PC-9 (cell line): ENCODE measurements at regions not wholly inside any gene's neighbourhood (a gene's known extent, or its start where the extent isn't known, plus 50 kb on each side); places are given as distances from the start of the nearest gene placed in this dataset.

Experiments
- BruUV-seq: library from RNA; stranded (reverse); fragments of 400-500 nt; replicated peaks from 2 replicates; lab custom pipeline; 2021; lab: Mats Ljungman, UMichigan
- CTCF ChIA-PET: fragments of 300-600 bp; sonication (Branson Sonifier 250); formaldehyde crosslinking; loops from one replicate; lab custom pipeline; 2022; ENCODE audit warnings: antibody characterized with exemption; lab: Charles Lee
- POLR2A ChIA-PET: fragments of 300-600 bp; sonication (Branson Sonifier 250); formaldehyde crosslinking; loops from one replicate; lab custom pipeline; 2022; ENCODE audit warnings: antibody characterized with exemption; ENCODE audit not compliant: unreplicated experiment; lab: Charles Lee
- DNase-seq, 2 experiments: peaks; one replicate each; pipeline versions ENCODE4 v3.0.0 to v3.0.0-alpha.2; 2015 to 2022; ENCODE audit warnings: mixed read lengths in 1 of 2
- H2AFZ ChIP-seq: fragments of 200-600 bp; sonication (generic); 2 replicates; pipeline ENCODE4 v1.8.1; 2017; ENCODE audit warnings: antibody characterized with exemption
- H3F3A ChIP-seq: fragments of 200-600 bp; sonication (generic); 2 replicates; pipeline ENCODE4 v1.8.1; 2017; ENCODE audit warnings: antibody characterized with exemption, mild to moderate bottlenecking, low read depth; ENCODE audit not compliant: insufficient read depth
- H3K27ac ChIP-seq: fragments of 200-600 bp; sonication (generic); 2 replicates; pipeline ENCODE4 v1.6.1; 2016; ENCODE audit warnings: mixed run types
- H3K27me3 ChIP-seq: fragments of 200-600 bp; sonication (generic); 2 replicates; pipeline ENCODE4 v1.6.1; 2016; ENCODE audit warnings: low read depth, mixed run types; ENCODE audit not compliant: insufficient read depth
- H3K36me3 ChIP-seq: fragments of 200-600 bp; sonication (generic); 2 replicates; pipeline ENCODE4 v1.6.1; 2016; ENCODE audit warnings: low read depth, mixed run types
- H3K4me1 ChIP-seq: fragments of 200-600 bp; sonication (generic); replicated peaks from 2 replicates; pipeline ENCODE4 v1.6.1; 2016; ENCODE audit warnings: mixed run types; ENCODE audit not compliant: insufficient read depth
- H3K4me2 ChIP-seq: fragments of 200-600 bp; sonication (generic); 2 replicates; pipeline ENCODE4 v1.6.1; 2017; ENCODE audit warnings: mixed run types
- H3K4me3 ChIP-seq: fragments of 200-600 bp; sonication (generic); 2 replicates; pipeline ENCODE4 v1.6.1; 2016; ENCODE audit warnings: mixed run types
- H3K79me2 ChIP-seq: fragments of 200-600 bp; sonication (generic); 2 replicates; pipeline ENCODE4 v1.6.1; 2017; ENCODE audit warnings: low read depth, mixed run types
- H3K9me2 ChIP-seq: fragments of 200-600 bp; sonication (generic); 2 replicates; pipeline ENCODE4 v1.8.1; 2017; ENCODE audit warnings: mild to moderate bottlenecking; ENCODE audit not compliant: insufficient read depth
- H3K9me3 ChIP-seq: fragments of 200-600 bp; sonication (generic); 2 replicates; pipeline ENCODE4 v1.8.1; 2016; ENCODE audit warnings: low read depth; ENCODE audit not compliant: insufficient read depth
- H4K20me1 ChIP-seq: fragments of 200-600 bp; sonication (generic); 2 replicates; pipeline ENCODE4 v1.8.1; 2017; ENCODE audit not compliant: insufficient read depth
- EZH2 ChIP-seq: fragments of 200-600 bp; sonication (generic); IDR thresholded peaks from 2 replicates; pipeline ENCODE4 v1.8.0; 2017; ENCODE audit warnings: antibody characterized with exemption, low read depth
- intact Hi-C: fragments of 100-400 bp; cut with micrococcal nuclease; formaldehyde crosslinking; loops from one replicate; pipeline ENCODE4 v1.10.0; 2022; ENCODE audit not compliant: unreplicated experiment
- TF ChIP-seq, protein P1 (sequence below): fragments of 200-600 bp; sonication (generic); conservative IDR thresholded peaks from 2 replicates; pipeline ENCODE4 v1.6.1; 2017; ENCODE audit warnings: mixed run types, antibody characterized with exemption, mild to moderate bottlenecking, moderate library complexity

DNA sequence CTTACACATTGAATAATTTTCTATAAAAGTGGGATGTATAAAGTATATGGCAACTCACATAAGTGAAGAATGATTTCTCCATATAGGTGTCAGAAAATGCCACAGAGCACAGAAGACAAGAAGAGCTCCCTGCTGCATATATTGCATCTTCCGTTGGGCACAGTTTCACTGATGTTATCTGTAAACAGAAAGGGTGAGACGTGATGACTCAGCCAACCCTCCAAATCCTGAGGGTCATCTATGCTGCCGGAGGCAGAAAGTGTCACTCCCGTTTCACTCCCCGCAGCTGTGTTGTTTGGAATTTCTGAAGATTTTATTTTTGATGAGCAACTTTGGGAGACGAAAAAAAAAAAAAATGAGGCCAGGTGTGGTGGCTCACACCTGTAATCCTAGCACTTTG, 644.1 kb downstream of the C6orf118 start:
- no peak overlapping the region for H3K4me2 ChIP-seq
- no TSS peak for BruUV-seq
- no peaks in the 10 kb centered on the region for H3K27me3 ChIP-seq
- TF ChIP-seq, protein P1, sequence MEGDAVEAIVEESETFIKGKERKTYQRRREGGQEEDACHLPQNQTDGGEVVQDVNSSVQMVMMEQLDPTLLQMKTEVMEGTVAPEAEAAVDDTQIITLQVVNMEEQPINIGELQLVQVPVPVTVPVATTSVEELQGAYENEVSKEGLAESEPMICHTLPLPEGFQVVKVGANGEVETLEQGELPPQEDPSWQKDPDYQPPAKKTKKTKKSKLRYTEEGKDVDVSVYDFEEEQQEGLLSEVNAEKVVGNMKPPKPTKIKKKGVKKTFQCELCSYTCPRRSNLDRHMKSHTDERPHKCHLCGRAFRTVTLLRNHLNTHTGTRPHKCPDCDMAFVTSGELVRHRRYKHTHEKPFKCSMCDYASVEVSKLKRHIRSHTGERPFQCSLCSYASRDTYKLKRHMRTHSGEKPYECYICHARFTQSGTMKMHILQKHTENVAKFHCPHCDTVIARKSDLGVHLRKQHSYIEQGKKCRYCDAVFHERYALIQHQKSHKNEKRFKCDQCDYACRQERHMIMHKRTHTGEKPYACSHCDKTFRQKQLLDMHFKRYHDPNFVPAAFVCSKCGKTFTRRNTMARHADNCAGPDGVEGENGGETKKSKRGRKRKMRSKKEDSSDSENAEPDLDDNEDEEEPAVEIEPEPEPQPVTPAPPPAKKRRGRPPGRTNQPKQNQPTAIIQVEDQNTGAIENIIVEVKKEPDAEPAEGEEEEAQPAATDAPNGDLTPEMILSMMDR: no peak
- no peak for TF ChIP-seq EZH2
- H3K36me3 ChIP-seq: no peaks in the 10 kb centered on the region
- CTCF ChIA-PET: no interaction called here
- DNase-seq: no peak
- H3K9me3 ChIP-seq: no peaks in the 10 kb centered on the region
- H2AFZ ChIP-seq: no peak overlapping the region
- no peaks in the 10 kb centered on the region for H3F3A ChIP-seq
- no peak overlapping the region for H3K4me3 ChIP-seq
- POLR2A ChIA-PET: no interaction called here
- H3K9me2 ChIP-seq: no peaks in the 10 kb centered on the region; the same call in 1 of the 2 replicates
- intact Hi-C loops: no loop called here
- no peaks in the 10 kb centered on the region for H3K79me2 ChIP-seq
- H4K20me1 ChIP-seq: no peaks in the 10 kb centered on the region
- no peak overlapping the region for H3K27ac ChIP-seq
- H3K4me1 ChIP-seq: no peaks in the 10 kb centered on the region

DNA sequence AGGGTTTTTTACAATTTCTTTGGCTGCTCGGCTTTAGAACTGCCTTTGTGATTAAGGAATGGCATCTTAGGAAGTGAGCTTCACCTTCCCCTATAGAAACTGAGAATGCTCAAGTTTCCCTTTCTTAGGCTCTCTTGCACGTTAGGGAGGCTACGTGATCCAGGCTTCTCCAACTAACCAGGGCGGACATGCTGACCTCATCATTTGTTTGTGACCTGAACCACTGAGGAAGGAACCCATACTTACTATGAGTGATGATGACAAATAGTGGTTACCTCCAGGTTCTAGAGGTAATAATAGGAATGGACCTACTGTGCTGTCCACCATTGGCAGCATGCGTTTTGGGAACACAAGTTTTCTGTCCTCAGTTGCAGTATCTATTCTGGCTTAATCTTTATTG, 645.8 kb downstream of the C6orf118 start:
- H3F3A ChIP-seq: no peaks in the 10 kb centered on the region
- TF ChIP-seq EZH2: no peak
- TF ChIP-seq, protein P1: no peak
- H3K27me3 ChIP-seq: no peaks in the 10 kb centered on the region
- CTCF ChIA-PET: no interaction called here
- H2AFZ ChIP-seq: no peak overlapping the region
- no peaks in the 10 kb centered on the region for H3K9me3 ChIP-seq
- no peak for DNase-seq
- H3K9me2 ChIP-seq: no peaks in the 10 kb centered on the region; the same call in 1 of the 2 replicates
- H3K27ac ChIP-seq: no peak overlapping the region
- H3K79me2 ChIP-seq: no peaks in the 10 kb centered on the region
- H3K36me3 ChIP-seq: no peaks in the 10 kb centered on the region
- no peak overlapping the region for H3K4me3 ChIP-seq
- intact Hi-C loops: no loop called here
- no TSS peak for BruUV-seq
- no peak overlapping the region for H3K4me2 ChIP-seq
- POLR2A ChIA-PET: no interaction called here
- no peaks in the 10 kb centered on the region for H3K4me1 ChIP-seq
- H4K20me1 ChIP-seq: no peaks in the 10 kb centered on the region

DNA sequence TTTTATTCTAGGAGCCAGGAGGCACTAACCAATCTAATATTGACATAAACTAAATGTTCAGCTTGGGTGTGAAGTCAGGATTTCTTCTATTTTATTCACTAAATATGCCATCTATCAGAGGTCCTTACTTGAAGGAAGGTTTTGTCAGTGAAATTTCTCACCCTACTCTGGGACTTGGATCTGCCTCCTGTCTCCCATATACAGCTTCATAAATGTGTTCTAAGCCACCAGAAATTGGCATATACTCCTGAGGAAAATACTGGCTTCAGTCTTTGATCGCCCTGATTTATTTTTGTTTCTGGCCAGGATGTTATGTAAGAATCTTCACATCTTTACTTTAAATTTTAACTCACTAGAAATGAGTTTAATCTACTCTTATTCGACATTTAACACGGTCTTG, 647.7 kb downstream of the C6orf118 start:
- Histone ChIP-seq H3K4me2 (no peak overlapping the region), H3K79me2 (no peaks in the 10 kb centered on the region), H3K36me3 (no peaks in the 10 kb centered on the region), H3K9me3 (no peaks in the 10 kb centered on the region), H3K9me2 (no peaks in the 10 kb centered on the region; the same call in 1 of the 2 replicates), H3K4me3 (no peak overlapping the region), H3F3A (no peaks in the 10 kb centered on the region), H3K4me1 (no peaks in the 10 kb centered on the region), H3K27ac (no peak overlapping the region), H4K20me1 (no peaks in the 10 kb centered on the region), H3K27me3 (no peaks in the 10 kb centered on the region), H2AFZ (no peak overlapping the region)
- ChIA-PET POLR2A (no interaction called here), CTCF (no interaction called here)
- intact Hi-C loops: no loop called here
- no peak for DNase-seq
- no TSS peak for BruUV-seq
- TF ChIP-seq, protein P1: no peak
- TF ChIP-seq EZH2: no peak
